Astrocyte (in vitro differentiated cells and primary cell): ENCODE measurements at regions not wholly inside any gene's neighbourhood (a gene's known extent, or its start where the extent isn't known, plus 50 kb on each side); places are given as distances from the start of the nearest gene placed in this dataset.

Experiments
- DNase-seq: peaks from one replicate; pipeline ENCODE4 v3.0.0-alpha.2; 2010; ENCODE audit warnings: low read depth
- FAIRE-seq: peaks from 2 replicates; lab custom pipeline; 2011; peaks lifted over from hg19 to GRCh38; lab: Jason Lieb, UNC
- H2AFZ ChIP-seq: 2 replicates; pipeline ENCODE4 v1.6.0; 2012; ENCODE audit warnings: low read depth, low read length, inconsistent platforms
- H3K27ac ChIP-seq: 2 replicates; pipeline ENCODE4 v1.5.1; 2011; ENCODE audit warnings: low read depth, low read length, inconsistent platforms
- H3K27me3 ChIP-seq: 2 replicates; pipeline ENCODE4 v1.6.0; 2011; ENCODE audit warnings: low read length, inconsistent platforms; ENCODE audit not compliant: insufficient read depth
- H3K36me3 ChIP-seq: 2 replicates; pipeline ENCODE4 v1.5.1; 2011; ENCODE audit warnings: low read length, inconsistent platforms; ENCODE audit not compliant: insufficient read depth
- H3K4me1 ChIP-seq: 2 replicates; pipeline ENCODE4 v1.5.1; 2011; ENCODE audit warnings: low read length, inconsistent platforms; ENCODE audit not compliant: insufficient read depth
- H3K4me2 ChIP-seq: 2 replicates; pipeline ENCODE4 v1.6.0; 2012; ENCODE audit warnings: low read length, inconsistent platforms
- H3K4me3 ChIP-seq: 2 replicates; pipeline ENCODE4 v1.5.1; 2011; ENCODE audit warnings: low read depth, mild to moderate bottlenecking, low read length, inconsistent platforms; ENCODE audit not compliant: insufficient read depth
- H3K79me2 ChIP-seq: 2 replicates; pipeline ENCODE4 v1.6.0; 2012; ENCODE audit warnings: mild to moderate bottlenecking, low read length, inconsistent platforms; ENCODE audit not compliant: insufficient read depth
- H3K9ac ChIP-seq: 2 replicates; pipeline ENCODE4 v1.6.0; 2012; ENCODE audit warnings: mild to moderate bottlenecking, low read length, inconsistent platforms
- H3K9me3 ChIP-seq: 2 replicates; pipeline ENCODE4 v1.5.1; 2012; ENCODE audit warnings: low read depth, mild to moderate bottlenecking, low read length, inconsistent platforms; ENCODE audit not compliant: insufficient read depth
- H4K20me1 ChIP-seq: 2 replicates; pipeline ENCODE4 v1.6.0; 2012; ENCODE audit warnings: low read length, inconsistent platforms; ENCODE audit not compliant: insufficient read depth
- H3K27ac Mint-ChIP-seq: one replicate; pipeline ENCODE4 v1.8.0; 2021; ENCODE audit warnings: mild to moderate bottlenecking, mixed read lengths; ENCODE audit not compliant: unreplicated experiment
- H3K27me3 Mint-ChIP-seq: one replicate; pipeline ENCODE4 v1.8.0; 2021; ENCODE audit warnings: low read depth, mixed read lengths; ENCODE audit not compliant: unreplicated experiment
- H3K36me3 Mint-ChIP-seq: one replicate; pipeline ENCODE4 v1.8.0; 2021; ENCODE audit warnings: low read depth, mixed read lengths; ENCODE audit not compliant: unreplicated experiment
- H3K4me1 Mint-ChIP-seq: one replicate; pipeline ENCODE4 v1.8.0; 2021; ENCODE audit warnings: low read depth, mixed read lengths; ENCODE audit not compliant: unreplicated experiment
- H3K4me3 Mint-ChIP-seq: one replicate; pipeline ENCODE4 v1.8.0; 2021; ENCODE audit warnings: mild to moderate bottlenecking, moderate library complexity, mixed read lengths; ENCODE audit not compliant: unreplicated experiment
- H3K9me3 Mint-ChIP-seq: one replicate; pipeline ENCODE4 v1.8.0; 2021; ENCODE audit warnings: mild to moderate bottlenecking, mixed read lengths; ENCODE audit not compliant: unreplicated experiment
- EZH2 ChIP-seq: IDR thresholded peaks from 2 replicates; pipeline ENCODE4 v1.6.1; 2012; ENCODE audit warnings: mild to moderate bottlenecking, low read length, inconsistent platforms; ENCODE audit not compliant: insufficient read depth
- TF ChIP-seq, protein P1 (sequence below): IDR thresholded peaks from 2 replicates; pipeline ENCODE4 v1.5.1; 2011; ENCODE audit warnings: low read depth, mild to moderate bottlenecking, inconsistent platforms, low read length, moderate library complexity; ENCODE audit not compliant: insufficient read depth

DNA sequence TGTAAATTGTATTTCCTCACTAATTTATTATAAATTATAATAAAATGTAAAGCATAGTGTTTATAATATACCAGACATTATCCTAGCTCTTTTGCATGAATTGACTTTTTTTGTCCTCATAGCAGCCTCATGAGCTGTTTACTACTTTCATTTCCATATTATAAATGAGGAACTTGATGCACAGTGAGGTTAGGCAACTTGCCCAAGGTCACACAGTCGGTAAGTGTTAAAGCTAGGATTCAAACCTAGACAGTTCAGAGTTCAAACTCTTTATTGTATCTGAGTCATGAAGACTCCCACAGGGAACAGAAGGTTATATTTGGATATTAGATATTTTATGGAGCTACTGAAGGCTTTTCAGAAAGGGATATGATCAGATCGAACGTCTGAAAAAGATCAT lies 322.2 kb upstream of the SATB1 start:
- H4K20me1 ChIP-seq: no peaks in the 10 kb centered on the region
- H3K4me2 ChIP-seq: no peak overlapping the region
- Mint-ChIP-seq H3K4me3 (no peak overlapping the region), H3K27ac (no peak overlapping the region), H3K4me1 (no peaks in the 10 kb centered on the region), H3K27me3 (no peaks in the 10 kb centered on the region), H3K36me3 (no peaks in the 10 kb centered on the region), H3K9me3 (no peaks in the 10 kb centered on the region)
- TF ChIP-seq, protein P1, sequence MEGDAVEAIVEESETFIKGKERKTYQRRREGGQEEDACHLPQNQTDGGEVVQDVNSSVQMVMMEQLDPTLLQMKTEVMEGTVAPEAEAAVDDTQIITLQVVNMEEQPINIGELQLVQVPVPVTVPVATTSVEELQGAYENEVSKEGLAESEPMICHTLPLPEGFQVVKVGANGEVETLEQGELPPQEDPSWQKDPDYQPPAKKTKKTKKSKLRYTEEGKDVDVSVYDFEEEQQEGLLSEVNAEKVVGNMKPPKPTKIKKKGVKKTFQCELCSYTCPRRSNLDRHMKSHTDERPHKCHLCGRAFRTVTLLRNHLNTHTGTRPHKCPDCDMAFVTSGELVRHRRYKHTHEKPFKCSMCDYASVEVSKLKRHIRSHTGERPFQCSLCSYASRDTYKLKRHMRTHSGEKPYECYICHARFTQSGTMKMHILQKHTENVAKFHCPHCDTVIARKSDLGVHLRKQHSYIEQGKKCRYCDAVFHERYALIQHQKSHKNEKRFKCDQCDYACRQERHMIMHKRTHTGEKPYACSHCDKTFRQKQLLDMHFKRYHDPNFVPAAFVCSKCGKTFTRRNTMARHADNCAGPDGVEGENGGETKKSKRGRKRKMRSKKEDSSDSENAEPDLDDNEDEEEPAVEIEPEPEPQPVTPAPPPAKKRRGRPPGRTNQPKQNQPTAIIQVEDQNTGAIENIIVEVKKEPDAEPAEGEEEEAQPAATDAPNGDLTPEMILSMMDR: no peak
- no peak for TF ChIP-seq EZH2
- no peak overlapping the region for H3K4me3 ChIP-seq
- H3K36me3 ChIP-seq: no peaks in the 10 kb centered on the region
- H3K27me3 ChIP-seq: no peaks in the 10 kb centered on the region
- no peak overlapping the region for H3K27ac ChIP-seq
- no peaks in the 10 kb centered on the region for H3K9me3 ChIP-seq
- H3K79me2 ChIP-seq: no peaks in the 10 kb centered on the region
- H3K4me1 ChIP-seq: no peaks in the 10 kb centered on the region
- FAIRE-seq: no peak
- no peak overlapping the region for H3K9ac ChIP-seq
- no peak for DNase-seq
- no peak overlapping the region for H2AFZ ChIP-seq

DNA sequence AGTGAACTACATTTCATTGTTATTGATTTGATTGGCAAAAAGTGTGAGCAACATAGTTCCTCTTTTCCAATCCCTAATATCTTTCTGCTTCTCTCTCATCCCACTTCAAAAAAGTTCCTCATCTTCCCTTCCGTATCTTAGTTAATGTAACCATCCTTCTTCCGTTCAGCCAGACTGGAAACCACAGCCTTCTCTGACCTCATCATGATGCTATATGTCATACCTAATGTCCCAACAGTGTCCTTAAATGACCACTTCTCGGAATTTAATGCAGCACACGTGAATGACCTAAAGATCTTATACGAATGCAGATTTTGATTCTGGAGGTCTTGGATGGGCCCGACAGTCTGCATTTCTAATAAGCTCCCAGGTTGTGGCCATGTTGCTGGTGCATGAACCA lies 320.3 kb upstream of the SATB1 start:
- Mint-ChIP-seq H3K4me3 (no peak overlapping the region), H3K36me3 (no peaks in the 10 kb centered on the region), H3K27ac (no peak overlapping the region), H3K9me3 (no peaks in the 10 kb centered on the region), H3K27me3 (no peaks in the 10 kb centered on the region), H3K4me1 (peaks cover 9% of the 10 kb centered on the region)
- H3K4me2 ChIP-seq: no peak overlapping the region
- no peaks in the 10 kb centered on the region for H3K79me2 ChIP-seq
- H3K9ac ChIP-seq: no peak overlapping the region
- DNase-seq (no peak), FAIRE-seq (no peak)
- no peak overlapping the region for H2AFZ ChIP-seq
- no peaks in the 10 kb centered on the region for H3K36me3 ChIP-seq
- no peaks in the 10 kb centered on the region for H3K27me3 ChIP-seq
- no peaks in the 10 kb centered on the region for H4K20me1 ChIP-seq
- no peaks in the 10 kb centered on the region for H3K9me3 ChIP-seq
- H3K27ac ChIP-seq: no peak overlapping the region
- no peak for TF ChIP-seq EZH2
- no peak overlapping the region for H3K4me3 ChIP-seq
- H3K4me1 ChIP-seq: no peaks in the 10 kb centered on the region

DNA sequence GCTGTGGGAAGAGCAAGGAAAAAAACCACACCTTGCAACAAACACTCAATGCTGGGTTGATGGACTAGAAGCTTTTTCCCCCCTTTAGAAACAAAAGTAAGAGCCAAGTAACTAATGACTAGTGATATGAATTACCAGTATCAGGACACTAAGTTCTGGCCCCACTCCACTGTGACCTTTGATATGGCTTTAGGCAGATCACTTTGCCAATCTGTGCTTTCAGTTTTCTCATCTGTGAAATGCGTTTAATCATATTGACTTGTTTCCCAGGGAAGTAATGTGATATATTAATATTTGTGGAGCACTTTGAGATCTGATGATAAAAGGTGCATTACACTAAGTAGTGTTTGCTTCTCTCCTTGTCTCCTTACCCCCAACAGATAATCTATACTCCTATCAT lies 319.3 kb upstream of the SATB1 start:
- Histone ChIP-seq H2AFZ (no peak overlapping the region), H3K9me3 (no peaks in the 10 kb centered on the region), H3K4me1 (no peaks in the 10 kb centered on the region), H3K27me3 (no peaks in the 10 kb centered on the region), H3K79me2 (no peaks in the 10 kb centered on the region), H3K4me2 (no peak overlapping the region), H3K36me3 (no peaks in the 10 kb centered on the region), H3K27ac (no peak overlapping the region), H3K4me3 (no peak overlapping the region), H3K9ac (no peak overlapping the region), H4K20me1 (no peaks in the 10 kb centered on the region)
- DNase-seq: no peak
- no peaks in the 10 kb centered on the region for H3K36me3 Mint-ChIP-seq
- peaks cover 10% of the 10 kb centered on the region for H3K4me1 Mint-ChIP-seq
- no peak overlapping the region for H3K27ac Mint-ChIP-seq
- no peaks in the 10 kb centered on the region for H3K27me3 Mint-ChIP-seq
- no peaks in the 10 kb centered on the region for H3K9me3 Mint-ChIP-seq
- FAIRE-seq: no peak
- H3K4me3 Mint-ChIP-seq: no peak overlapping the region
- TF ChIP-seq, protein P1: no peak
